OCI-LY7 (cell line): ENCODE measurements at regions not wholly inside any gene's neighbourhood (a gene's known extent, or its start where the extent isn't known, plus 50 kb on each side); places are given as distances from the start of the nearest gene placed in this dataset.

Experiments
- CTCF ChIP-seq: fragments of 200-600 bp; sonication (generic); conservative IDR thresholded peaks from 2 replicates; pipeline ENCODE4 v1.5.1; 2014; ENCODE audit warnings: mild to moderate bottlenecking, antibody characterized with exemption, low read length, moderate library complexity, mixed read lengths
- EZH2phosphoT487 ChIP-seq: fragments of 200-600 bp; sonication (generic); IDR thresholded peaks from 2 replicates; pipeline ENCODE4 v1.6.1; 2018; ENCODE audit warnings: low read depth, borderline replicate concordance, mild to moderate bottlenecking, mixed run types, antibody characterized with exemption, low read length, moderate library complexity, mixed read lengths

- TF ChIP-seq CTCF = no peak
- TF ChIP-seq EZH2phosphoT487 = no peak
Observed at GRCh38 chr13:22618002-22618401, 562.8 kb upstream of the SGCG start.
